DMS53 treated with DMSO at 0.1 percent for 48 hours (cell line): ENCODE measurements at regions not wholly inside any gene's neighbourhood (a gene's known extent, or its start where the extent isn't known, plus 50 kb on each side); places are given as distances from the start of the nearest gene placed in this dataset.
"Not testable (repeated sequence)": the region's sequence is repeated elsewhere in the genome, so short reads cannot be mapped to it uniquely, and the experiment has no call there.

Source experiments
- DNase-seq: peaks from one replicate; lab custom pipeline; 2025; ENCODE audit not compliant: unreplicated experiment; lab: John Stamatoyannopoulos, UW

DNA sequence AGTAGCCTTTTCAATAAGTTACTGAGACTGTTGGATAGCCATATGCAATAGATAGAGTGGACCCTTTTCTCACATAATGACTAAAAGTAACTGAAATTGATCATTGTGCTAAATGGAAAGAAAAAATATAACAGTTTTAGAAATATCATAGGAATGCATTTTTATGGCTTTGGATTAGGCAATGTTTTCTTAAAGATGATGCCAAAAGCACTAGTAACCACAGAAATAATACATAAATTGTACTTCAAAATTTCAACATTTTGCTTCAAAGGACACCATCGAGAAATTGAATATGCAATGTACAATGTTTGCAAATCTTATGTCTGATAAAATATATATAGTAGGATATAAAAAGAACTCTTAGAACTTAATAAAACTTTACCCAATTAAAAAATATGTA, 1267.5 kb upstream of the CDH9 start:
- no peak for DNase-seq

DNA sequence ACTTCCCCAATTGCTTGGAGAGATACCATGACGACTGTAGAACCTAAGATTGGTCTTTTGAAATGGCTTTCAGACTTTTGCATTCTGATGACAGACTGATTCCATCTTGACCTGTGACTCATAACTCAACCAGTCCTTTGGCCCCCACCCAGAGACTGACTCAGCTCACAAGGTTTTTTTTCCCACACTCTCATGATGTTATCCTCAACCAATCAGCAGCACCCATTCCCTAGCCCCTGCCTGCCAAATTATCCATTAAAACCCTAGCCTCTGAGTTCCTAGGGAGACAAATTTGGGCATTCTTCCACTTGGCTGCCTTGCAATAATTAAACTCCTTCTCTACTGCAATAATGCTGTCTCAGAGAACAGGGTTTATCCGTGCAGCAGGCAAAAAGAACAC, 1263.3 kb upstream of the CDH9 start:
- no peak for DNase-seq

DNA sequence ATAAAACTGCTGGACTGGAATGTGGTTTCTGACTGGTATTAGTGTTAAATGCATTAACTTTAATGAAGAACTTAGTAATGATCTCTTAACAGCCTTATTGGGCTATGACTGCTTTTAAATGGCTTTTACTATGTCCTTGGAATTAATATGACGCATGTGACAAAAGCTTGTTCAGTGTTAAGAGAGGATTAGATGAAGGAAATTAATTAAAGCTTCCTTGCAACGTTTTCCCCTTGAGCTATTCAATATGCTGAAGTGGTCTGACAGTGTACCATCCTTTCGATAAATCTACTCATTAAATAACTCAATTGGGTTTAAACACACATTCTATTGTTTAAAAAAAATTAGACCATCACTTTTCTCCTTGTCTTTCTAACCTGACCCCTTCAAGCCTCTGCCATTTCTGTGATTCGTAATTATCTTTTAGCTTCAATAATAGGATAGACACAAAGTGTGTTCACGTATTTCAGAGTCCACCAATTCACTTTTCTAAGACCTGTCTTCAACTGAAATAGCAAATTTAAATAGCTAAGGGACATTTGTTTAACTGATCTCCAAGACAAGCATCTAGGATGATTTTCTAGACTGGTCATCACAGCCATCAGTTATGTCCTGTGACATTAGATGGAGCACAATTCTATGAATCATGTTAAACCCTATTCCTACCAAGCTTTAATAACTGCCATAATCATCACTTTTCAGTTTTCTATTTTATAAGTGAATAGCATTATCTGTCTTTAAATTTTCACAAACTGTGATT, 1258.0 kb upstream of the CDH9 start:
- no peak for DNase-seq

DNA sequence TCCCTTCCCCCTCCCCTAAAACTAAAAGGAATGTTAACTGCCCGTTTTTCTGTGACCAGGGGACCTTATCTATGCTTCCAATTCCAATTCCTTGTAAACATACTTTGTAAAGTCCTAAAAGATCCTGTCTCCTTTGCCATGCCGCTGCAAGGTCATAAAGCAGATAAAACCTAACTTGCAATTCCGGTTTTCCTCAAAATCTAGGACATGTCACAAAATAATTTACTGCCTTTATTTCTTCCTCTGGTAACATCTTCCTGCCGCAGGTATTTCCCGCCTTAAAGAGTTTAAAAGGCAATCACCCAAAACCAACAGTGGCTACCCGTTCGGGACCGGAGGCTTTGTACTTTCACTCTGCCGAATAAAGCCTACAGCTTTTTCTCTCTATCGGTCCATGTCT, 1248.6 kb upstream of the CDH9 start:
- not testable (repeated sequence) for DNase-seq

DNA sequence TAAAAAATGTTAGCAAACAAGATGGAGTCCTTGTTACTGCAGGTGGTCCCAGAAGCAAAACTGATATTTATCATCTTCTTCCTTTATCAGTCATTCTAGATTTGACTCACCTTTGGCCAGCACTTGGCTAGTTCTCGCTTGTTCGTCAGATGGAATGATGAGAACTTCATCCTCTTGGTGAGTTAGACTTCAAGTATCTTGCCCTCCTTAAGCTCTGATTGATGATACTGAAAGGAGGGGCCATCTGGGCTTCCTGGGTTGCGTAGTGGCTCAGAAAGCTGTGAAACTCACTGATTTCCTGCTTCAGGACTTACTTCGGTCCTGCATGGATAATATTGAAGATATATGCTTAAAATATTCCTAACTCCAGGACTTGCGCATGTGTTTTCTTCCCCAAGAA, 1248.2 kb upstream of the CDH9 start:
- no peak for DNase-seq

DNA sequence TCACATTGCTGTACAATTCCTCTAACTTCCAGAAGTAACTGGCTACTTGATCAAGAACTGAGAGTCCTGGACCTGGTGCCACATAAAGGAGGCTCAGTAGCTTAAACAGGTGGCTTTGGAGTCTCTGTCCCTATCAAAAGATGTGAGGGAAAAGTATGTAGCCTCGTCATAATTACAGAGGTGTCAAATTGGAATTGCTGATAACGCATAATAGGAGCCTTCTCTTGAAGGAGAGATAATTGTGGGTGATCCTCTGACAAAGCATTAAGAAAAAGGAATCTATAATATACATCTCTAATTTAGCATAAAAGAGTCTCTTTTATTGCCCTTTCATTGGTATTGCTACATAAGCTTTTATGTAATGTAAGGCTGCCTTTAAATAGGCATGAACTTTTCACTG, 1246.4 kb upstream of the CDH9 start:
- no peak for DNase-seq

DNA sequence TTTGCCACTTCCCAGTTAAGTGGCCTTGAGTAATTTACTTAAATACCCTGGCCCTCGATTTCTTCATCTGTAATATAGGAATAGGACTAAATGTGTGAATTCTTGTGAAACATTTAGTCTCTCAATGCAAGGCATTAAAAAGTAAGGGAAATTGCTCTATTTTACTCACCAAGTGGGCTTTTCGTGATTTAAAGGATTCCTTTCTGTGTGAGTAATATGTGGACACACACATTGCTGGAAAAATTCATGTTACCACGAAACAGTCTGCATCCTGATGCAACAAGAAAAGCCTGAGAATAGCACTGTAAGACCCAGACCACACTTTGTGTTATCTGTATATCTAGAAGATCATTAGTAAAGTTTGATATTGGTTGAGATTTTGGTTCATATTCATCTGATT, 1243.0 kb upstream of the CDH9 start:
- no peak for DNase-seq

DNA sequence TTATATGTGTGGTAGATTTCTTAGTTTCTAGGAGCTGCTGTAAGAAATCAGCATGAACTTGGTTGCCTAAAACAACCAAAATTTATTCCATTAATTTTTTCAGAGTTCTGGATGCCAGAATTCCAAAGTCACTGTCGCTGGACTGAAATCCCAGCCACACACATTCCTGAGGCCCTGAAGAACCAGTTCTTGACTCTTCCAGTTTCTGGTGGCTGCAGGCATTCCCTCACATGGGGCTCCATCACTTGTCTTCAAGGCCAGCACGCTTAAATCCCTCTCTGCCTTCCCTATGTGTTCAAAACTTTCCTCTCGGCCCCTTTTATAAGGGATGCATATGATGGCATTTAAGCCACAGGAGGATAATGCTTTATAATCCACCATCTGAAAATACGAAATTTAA, 1237.5 kb upstream of the CDH9 start:
- DNase-seq = no peak

DNA sequence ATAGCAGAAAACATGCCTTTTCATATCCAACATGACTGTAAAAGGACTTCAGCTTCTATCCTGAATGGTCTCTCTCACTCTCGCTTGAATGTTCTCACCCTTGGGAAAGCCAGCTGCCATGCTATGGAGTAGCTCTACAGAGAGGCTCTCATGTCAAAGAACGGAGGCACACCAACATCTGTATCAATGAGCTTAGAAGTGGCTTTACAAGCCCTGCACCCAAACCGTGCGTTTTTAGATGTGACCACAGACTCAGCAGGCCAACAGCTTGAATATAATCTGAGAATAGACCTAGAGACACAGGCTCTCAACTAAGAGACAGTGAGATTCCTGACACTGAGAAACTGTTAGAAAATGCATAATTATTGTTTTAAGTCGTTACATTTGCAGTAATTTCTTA, 1231.6 kb upstream of the CDH9 start:
- DNase-seq = no peak

DNA sequence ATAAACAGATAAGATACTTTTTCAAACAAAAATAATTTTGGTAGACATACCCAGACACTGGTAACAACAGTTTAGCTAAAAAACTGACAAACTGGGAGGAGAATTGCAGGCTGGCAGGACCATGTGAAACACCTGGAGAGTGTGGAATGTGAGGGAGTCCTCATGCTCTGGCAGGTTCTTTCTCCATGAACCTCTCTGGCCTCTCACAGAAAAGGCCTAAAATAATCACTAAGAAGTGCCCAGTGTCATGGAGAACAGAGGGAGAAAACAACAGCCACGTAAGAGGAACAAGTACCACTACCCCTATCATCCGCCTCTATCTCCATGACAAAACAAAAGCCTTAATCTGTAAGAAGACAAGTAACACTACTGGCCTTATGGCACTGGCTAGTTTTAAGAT, 1227.5 kb upstream of the CDH9 start:
- no peak for DNase-seq

DNA sequence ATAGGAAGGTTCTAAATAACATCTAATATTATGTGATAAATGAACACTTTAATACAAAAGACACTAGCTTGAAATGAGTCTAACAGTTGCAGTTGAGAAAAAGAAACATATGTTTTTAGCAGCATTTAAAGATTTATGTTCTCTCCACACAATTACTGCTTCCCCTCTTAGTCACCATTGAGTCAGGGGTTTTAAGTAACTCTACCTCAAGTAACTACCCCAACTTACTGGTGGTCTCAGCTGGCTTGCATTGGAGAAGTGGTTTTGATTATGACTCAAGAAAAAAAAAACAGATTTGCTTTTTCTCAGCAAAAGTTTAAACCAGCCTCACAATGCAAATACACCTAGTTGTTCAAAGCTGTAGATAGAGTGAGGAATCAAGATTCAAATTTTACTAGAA, 1216.5 kb upstream of the CDH9 start:
- DNase-seq = no peak

DNA sequence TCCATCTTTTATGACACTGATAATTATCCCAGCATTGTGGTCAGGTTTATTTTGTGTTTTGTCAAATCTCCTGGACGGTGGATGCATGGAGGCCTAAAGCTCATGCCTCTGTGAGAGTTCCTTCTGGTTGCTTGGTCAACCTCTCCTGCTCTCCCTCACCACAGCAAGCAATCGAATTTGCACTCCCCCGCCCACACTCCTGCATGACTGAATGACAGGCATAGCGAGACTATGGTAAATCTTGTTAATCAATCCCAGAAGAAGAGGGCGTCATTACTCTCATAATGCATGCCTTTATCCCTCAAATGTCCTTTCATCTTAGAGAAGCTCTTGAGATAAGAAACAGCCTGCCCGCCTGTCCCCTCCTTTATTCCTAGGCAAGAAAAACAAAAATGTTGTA, 1215.0 kb upstream of the CDH9 start:
- no peak for DNase-seq

DNA sequence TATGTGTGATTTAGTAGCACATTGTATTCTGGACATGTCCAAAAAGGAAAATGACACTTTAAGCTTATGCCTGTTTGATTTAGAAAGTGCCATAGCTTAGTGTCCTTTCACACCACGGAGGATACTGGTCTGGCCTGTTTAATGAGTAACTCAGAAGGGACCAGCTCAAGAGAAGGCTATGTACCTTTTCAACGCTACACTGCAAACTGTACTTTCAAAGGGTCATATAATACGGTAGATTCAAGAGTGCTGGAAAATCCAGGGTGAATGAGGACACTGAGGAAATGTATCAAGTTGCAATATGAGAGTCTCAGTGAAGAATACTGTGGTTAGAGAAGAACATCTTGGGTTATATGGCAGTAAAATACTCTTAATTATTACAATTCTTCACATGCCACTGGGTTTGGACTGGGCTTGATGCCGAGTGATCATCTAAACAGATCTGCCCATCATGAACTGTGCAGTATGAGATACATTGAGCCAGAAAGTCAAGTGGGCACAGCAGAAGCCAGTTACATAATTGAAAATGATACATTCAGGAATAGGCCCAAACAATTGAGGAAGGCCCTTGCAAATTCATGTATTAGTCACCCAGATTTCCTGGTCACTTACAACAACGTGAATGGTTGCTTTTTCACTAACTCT, 1211.5 kb upstream of the CDH9 start:
- DNase-seq = peak; percentile 97

DNA sequence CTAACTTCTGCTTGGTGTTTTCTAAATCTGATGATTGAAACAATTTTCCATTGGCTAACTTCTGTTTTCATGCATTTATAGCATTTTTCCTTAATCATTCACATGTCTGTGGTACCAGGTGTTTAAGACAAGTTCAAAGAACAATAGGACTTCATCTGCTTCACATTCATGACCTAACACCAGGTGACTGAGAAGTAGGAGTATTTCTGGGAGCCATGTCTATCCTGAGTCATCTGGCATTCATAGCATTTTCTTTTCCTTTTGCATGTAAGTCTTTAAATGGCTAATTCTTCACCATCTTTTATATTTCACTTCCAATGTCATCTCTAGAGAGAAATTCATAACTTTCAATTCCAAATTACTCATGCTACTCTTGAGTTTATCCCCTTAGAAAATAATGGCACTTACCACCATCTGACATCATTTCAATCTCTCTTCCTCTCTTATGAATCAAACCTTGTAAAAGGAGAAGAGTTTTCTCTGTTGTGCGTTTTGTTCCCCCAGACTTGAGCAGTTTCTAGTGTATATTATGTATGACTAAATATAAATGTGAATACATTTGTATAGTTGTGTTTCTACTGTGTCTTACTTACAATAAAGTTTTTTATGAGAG, 1196.1 kb upstream of the CDH9 start:
- no peak for DNase-seq

DNA sequence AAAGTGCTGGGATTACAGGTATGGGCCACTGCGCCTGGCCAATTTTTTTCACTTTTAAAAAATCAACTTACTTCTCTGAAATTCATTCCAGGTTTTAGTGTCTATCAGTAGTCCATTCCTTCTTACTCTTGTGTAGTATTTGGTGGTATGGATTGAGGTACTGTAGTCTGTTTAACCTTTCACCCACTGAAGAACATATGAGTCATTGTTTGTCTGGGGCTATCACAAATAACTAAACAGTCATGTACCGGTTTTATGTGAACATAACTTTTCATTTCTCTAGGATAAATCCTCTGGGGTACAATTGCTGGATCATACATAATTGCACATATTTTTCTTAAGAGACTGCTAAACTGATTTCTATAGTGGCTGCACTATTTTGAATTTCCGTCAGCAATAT, 1188.0 kb upstream of the CDH9 start:
- DNase-seq = peak; percentile 55

DNA sequence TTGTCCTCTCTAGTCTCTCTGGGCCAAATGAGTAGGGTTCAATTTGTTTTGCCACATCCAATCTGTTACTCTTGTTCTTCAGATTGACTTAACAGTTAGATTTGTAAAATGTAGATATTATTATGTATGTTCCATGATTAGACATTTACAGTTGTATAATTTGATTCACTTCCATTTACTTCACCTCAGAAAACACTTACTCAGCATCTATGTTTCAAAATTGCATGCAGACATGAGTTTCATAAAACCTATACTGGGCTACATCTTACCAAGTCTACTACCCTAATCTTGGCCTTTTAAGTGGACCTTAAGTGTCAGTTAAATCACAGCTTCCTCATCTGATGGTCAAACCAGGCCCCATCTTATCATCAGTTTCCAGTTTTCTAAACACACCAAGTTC, 1181.2 kb upstream of the CDH9 start:
- DNase-seq = no peak

DNA sequence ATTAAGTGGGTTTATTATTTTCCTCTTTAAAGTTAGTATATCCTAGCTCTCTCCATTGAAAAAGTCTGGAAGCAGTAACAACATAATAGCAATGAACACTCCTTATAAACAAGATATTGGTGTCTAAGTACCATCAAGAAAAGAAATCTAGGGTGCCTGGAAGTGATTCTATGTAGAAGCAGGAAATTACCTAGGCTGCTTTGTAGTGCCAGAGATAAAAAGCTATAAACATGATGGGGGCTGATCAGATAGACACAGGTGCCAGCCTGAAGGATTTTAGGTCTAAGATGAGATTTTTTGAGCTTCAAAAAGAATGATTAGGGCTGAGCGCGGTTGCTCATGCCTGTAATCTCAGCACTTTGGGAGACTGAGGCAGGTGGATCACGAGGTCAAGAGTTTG, 1179.3 kb upstream of the CDH9 start:
- DNase-seq = no peak

DNA sequence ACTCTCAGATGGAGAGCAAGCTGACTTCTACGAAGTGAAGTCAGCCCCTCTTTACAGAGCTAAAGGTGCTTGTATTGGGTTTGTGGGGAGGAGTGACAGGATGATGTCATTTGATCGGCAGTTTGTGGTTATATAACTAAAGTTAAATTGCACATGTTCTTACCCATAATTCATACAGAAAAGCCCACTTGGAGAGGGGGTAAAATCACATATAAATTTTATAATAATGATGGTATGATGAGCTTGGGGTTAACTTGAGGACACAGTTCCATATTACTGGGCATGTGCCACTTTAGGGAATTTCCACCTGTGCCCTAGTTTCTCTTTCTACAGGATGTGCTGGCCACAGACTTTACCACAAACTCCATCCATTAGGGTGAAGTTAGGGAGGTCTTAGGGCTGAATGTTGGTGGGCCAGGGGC, 1178.6 kb upstream of the CDH9 start:
- no peak for DNase-seq

DNA sequence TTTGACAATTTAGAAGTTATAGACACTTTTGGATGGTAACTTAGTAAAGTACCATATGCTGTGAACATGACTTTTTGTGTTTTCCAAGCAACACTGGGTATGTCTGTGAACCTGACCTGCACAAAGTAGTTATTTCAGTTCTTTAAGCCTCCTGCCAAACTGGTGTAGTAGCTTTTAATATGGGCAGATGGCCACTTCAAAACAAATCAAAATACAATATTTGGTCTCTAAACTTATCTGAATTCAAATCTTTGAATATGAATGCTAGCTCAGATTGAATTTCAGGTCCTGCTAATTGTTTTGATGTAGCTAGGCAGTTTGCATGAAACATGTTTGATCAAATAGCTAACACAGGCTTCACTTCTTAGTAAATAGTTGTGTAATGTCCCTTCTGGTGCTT, 1176.7 kb upstream of the CDH9 start:
- DNase-seq = no peak

DNA sequence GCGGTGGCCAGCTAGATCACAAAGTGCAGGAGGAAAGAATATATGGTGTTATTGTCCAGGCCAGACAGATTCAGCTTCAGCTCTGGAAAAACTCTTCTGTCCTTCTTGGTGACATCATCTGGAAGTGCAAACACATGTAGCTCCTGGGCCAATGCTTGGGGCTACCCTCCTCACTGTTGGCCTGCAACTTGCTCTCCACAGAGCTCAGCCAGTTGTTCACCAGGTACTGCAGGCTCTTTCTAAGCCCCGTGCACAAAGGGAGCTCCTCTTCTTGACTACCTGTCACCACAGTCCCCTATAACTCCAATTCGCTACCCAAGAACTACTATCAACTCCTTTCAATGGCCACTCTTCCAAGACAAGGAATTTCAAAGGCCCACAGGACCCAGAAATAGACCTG, 1175.9 kb upstream of the CDH9 start:
- DNase-seq = no peak

DNA sequence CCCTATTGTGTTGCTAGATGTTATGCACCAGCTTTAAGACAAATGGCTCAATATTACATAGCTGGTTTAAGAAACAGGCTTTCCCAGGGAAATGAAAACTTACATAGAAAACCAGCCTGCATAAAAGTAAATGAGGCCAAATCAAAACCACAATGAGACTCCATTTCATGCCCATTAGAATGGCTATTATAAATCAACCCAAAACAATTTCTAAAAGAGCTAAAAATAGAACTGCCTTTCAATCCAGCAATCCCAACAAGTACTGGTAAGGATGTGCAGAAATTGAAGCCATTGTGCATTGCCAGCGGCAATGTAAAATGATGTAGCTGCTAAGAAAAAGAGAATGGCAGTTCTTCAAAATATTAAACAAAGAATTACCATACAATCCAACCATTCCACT, 1170.0 kb upstream of the CDH9 start:
- no peak for DNase-seq

DNA sequence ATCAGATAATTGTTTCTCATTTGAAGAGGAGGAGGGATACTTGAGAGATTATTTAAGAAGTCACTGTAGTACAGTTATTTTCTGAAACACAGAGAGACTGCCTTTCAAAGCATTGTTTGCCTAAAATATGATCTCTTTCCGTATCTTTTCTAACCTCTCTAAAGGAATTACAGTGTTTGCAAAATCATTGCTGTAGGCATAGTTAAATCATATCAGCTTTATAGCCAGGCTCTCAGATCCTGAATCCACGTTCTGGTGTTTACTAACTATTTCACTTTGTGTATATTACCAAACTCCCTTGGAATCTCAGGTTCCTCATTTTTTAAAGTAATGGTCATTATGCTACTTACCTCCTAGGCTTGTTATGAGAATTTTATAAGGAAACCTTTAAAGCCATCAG, 1151.6 kb upstream of the CDH9 start:
- DNase-seq = no peak

DNA sequence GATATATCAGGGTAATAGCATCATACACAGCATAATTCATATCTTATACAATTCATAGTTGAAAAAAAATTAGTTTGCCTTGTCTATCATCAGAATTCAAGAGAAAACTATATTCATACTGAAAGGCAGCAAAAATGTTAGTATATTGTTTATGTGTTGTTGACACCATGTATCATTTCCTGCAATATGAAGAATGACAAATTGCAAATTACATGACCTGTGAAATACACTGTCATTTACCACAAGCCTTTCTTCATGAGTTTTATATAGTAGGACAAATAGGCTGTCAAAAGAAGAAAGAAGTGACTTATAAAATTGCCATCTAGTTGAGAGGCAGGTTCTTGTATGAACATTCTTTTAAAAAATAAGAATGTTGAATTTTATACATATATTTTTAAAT, 1136.3 kb upstream of the CDH9 start:
- no peak for DNase-seq
